IMR-90 (cell line): ENCODE measurements at regions not wholly inside any gene's neighbourhood (a gene's known extent, or its start where the extent isn't known, plus 50 kb on each side); places are given as distances from the start of the nearest gene placed in this dataset.

Experiments
- ATAC-seq: fragments of 200-7000 bp; cut with Tn5 transposase; 2 replicates; pipeline ENCODE4 v1.9.1; 2020; ENCODE audit warnings: low read depth, mild to moderate bottlenecking, moderate library complexity
- BruUV-seq: library from RNA; stranded (reverse); fragments of 400-500 nt; replicated peaks from 2 replicates; lab custom pipeline; 2021; lab: Mats Ljungman, UMichigan
- CTCF ChIA-PET: fragments of 300-600 bp; formaldehyde crosslinking; extraction: SDS; loops from one replicate; lab custom pipeline; 2021; ENCODE audit warnings: antibody characterized with exemption; lab: Yijun Ruan, JAX
- POLR2A ChIA-PET: fragments of 300-600 bp; sonication (Branson Sonifier 250); formaldehyde crosslinking; loops from one replicate; lab custom pipeline; 2022; ENCODE audit warnings: antibody characterized with exemption; ENCODE audit not compliant: unreplicated experiment; lab: Charles Lee
- DNase-seq: peaks from one replicate; pipeline ENCODE4 v3.0.0; 2013
- H2AFZ ChIP-seq: replicated peaks from 2 replicates; pipeline ENCODE3; 2013; ENCODE audit warnings: low read length, mild to moderate bottlenecking; ENCODE audit not compliant: poor library complexity
- H2AK5ac ChIP-seq: 2 replicates; pipeline ENCODE4 v1.6.1; 2013; ENCODE audit warnings: low read depth, low read length, inconsistent platforms
- H2AK9ac ChIP-seq: replicated peaks from 2 replicates; pipeline ENCODE3; 2013; ENCODE audit warnings: mild to moderate bottlenecking, low read depth, low read length, moderate library complexity; ENCODE audit not compliant: poor library complexity
- H2BK120ac ChIP-seq: 2 replicates; pipeline ENCODE4 v1.6.1; 2013; ENCODE audit warnings: low read depth, low read length, inconsistent platforms
- H2BK15ac ChIP-seq: 3 replicates; pipeline ENCODE4 v1.6.1; 2013; ENCODE audit warnings: low read depth, low read length, inconsistent platforms
- H2BK20ac ChIP-seq: 2 replicates; pipeline ENCODE4 v1.6.1; 2013; ENCODE audit warnings: low read depth, mild to moderate bottlenecking, inconsistent platforms, low read length, moderate library complexity
- H2BK5ac ChIP-seq: 2 replicates; pipeline ENCODE4 v1.6.1; 2013; ENCODE audit warnings: mild to moderate bottlenecking, low read depth, low read length, inconsistent platforms; ENCODE audit not compliant: poor library complexity, severe bottlenecking
- H3K14ac ChIP-seq: replicated peaks from 2 replicates; pipeline ENCODE4 v1.6.1; 2013; ENCODE audit warnings: low read depth, low read length, inconsistent platforms
- H3K18ac ChIP-seq: 2 replicates; pipeline ENCODE4 v1.6.1; 2013; ENCODE audit warnings: low read depth, low read length, control low read depth
- H3K23ac ChIP-seq: 2 replicates; pipeline ENCODE4 v1.6.1; 2013; ENCODE audit warnings: low read depth, low read length, inconsistent platforms
- H3K27ac ChIP-seq: 2 replicates; pipeline ENCODE4 v1.5.1; 2013; ENCODE audit warnings: mild to moderate bottlenecking, control low read depth, low read length; ENCODE audit not compliant: insufficient read depth
- H3K27me3 ChIP-seq: 2 replicates; pipeline ENCODE4 v1.6.1; 2013; ENCODE audit warnings: low read length; ENCODE audit not compliant: control insufficient read depth, insufficient read depth
- H3K36me3 ChIP-seq: 2 replicates; pipeline ENCODE4 v1.6.1; 2013; ENCODE audit warnings: low read length, mixed read lengths; ENCODE audit not compliant: control insufficient read depth, insufficient read depth
- H3K4ac ChIP-seq: 2 replicates; pipeline ENCODE4 v1.6.1; 2013; ENCODE audit warnings: low read depth, low read length, inconsistent platforms
- H3K4me1 ChIP-seq: 2 replicates; pipeline ENCODE4 v1.6.1; 2013; ENCODE audit warnings: low read length, mixed read lengths; ENCODE audit not compliant: control insufficient read depth, insufficient read depth
- H3K4me2 ChIP-seq: 2 replicates; pipeline ENCODE4 v1.6.1; 2013; ENCODE audit warnings: low read depth, mild to moderate bottlenecking, control low read depth, low read length, moderate library complexity
- H3K4me3 ChIP-seq: 2 replicates; pipeline ENCODE4 v1.5.1; 2013; ENCODE audit warnings: low read depth, mild to moderate bottlenecking, control low read depth, low read length, moderate library complexity; ENCODE audit not compliant: insufficient read depth
- H3K56ac ChIP-seq: 2 replicates; pipeline ENCODE4 v1.6.1; 2013; ENCODE audit warnings: low read length, inconsistent platforms; ENCODE audit not compliant: insufficient read depth; ENCODE audit errors: extremely low read depth
- H3K79me1 ChIP-seq, 2 experiments: 2 replicates each; pipeline ENCODE4 v1.6.1; 2013; ENCODE audit warnings: low read length in 2 of 2, inconsistent platforms in 1 of 2, low read depth in 1 of 2
- H3K9ac ChIP-seq: 2 replicates; pipeline ENCODE4 v1.6.1; 2013; ENCODE audit warnings: low read depth, low read length, control low read depth
- H3K9me1 ChIP-seq: 2 replicates; pipeline ENCODE4 v1.6.1; 2013; ENCODE audit warnings: low read length, inconsistent platforms; ENCODE audit not compliant: insufficient read depth
- H3K9me3 ChIP-seq: 2 replicates; pipeline ENCODE4 v1.6.1; 2013; ENCODE audit warnings: low read length; ENCODE audit not compliant: control insufficient read depth, insufficient read depth
- H4K20me1 ChIP-seq: 2 replicates; pipeline ENCODE4 v1.6.1; 2013; ENCODE audit warnings: low read length, inconsistent platforms; ENCODE audit not compliant: insufficient read depth
- H4K5ac ChIP-seq: 2 replicates; pipeline ENCODE4 v1.6.1; 2013; ENCODE audit warnings: mild to moderate bottlenecking, low read depth, low read length, control low read depth
- H4K8ac ChIP-seq, 2 experiments: 2 replicates each; pipeline ENCODE4 v1.6.1; 2013; ENCODE audit warnings: low read depth in 2 of 2, low read length in 2 of 2, control low read depth in 1 of 2, inconsistent platforms in 1 of 2
- H4K91ac ChIP-seq: 2 replicates; pipeline ENCODE4 v1.6.1; 2013; ENCODE audit warnings: low read depth, low read length, inconsistent platforms; ENCODE audit not compliant: insufficient read depth
- BHLHE40 ChIP-seq: fragments of 150-350 bp; IDR thresholded peaks from 2 replicates; pipeline ENCODE4 v1.6.1; 2016; ENCODE audit warnings: mild to moderate bottlenecking, low read depth, low read length
- CEBPB ChIP-seq: IDR thresholded peaks from 2 replicates; pipeline ENCODE4 v1.6.1; 2012; ENCODE audit warnings: low read depth, low read length, improper control_type of control experiment
- CHD1 ChIP-seq: IDR thresholded peaks from 2 replicates; pipeline ENCODE4 v1.6.1; 2012; ENCODE audit warnings: low read depth, low read length, improper control_type of control experiment
- CTCF ChIP-seq: conservative IDR thresholded peaks from 2 replicates; pipeline ENCODE4 v1.5.1; 2012; ENCODE audit warnings: mild to moderate bottlenecking, low read depth, low read length, improper control_type of control experiment
- ELK1 ChIP-seq: fragments of 150-350 bp; IDR thresholded peaks from 2 replicates; pipeline ENCODE4 v1.6.1; 2016; ENCODE audit warnings: low read depth, mild to moderate bottlenecking, low read length, moderate library complexity, borderline replicate concordance
- FOS ChIP-seq: fragments of 150-350 bp; IDR thresholded peaks from 2 replicates; pipeline ENCODE4 v1.6.1; 2016; ENCODE audit warnings: low read depth, low read length
- MAFK ChIP-seq: IDR thresholded peaks from 2 replicates; pipeline ENCODE4 v1.6.1; 2012; ENCODE audit warnings: low read depth, low read length, improper control_type of control experiment
- MAZ ChIP-seq: IDR thresholded peaks from 2 replicates; pipeline ENCODE4 v1.6.1; 2012; ENCODE audit warnings: low read depth, mild to moderate bottlenecking, low read length, improper control_type of control experiment, moderate library complexity, borderline replicate concordance
- MXI1 ChIP-seq: IDR thresholded peaks from 2 replicates; pipeline ENCODE4 v1.6.1; 2012; ENCODE audit warnings: low read depth, mild to moderate bottlenecking, low read length, moderate library complexity, borderline replicate concordance
- NFE2L2 ChIP-seq: fragments of 150-350 bp; IDR thresholded peaks from 2 replicates; pipeline ENCODE4 v1.6.1; 2016; ENCODE audit warnings: low read depth, mild to moderate bottlenecking, low read length
- POLR2A ChIP-seq: IDR thresholded peaks from 2 replicates; pipeline ENCODE4 v1.6.1; 2012; ENCODE audit warnings: mild to moderate bottlenecking, low read depth, low read length
- RAD21 ChIP-seq: IDR thresholded peaks from 2 replicates; pipeline ENCODE4 v1.6.1; 2012; ENCODE audit warnings: low read length, improper control_type of control experiment
- RCOR1 ChIP-seq: IDR thresholded peaks from 2 replicates; pipeline ENCODE4 v1.6.1; 2012; ENCODE audit warnings: mild to moderate bottlenecking, low read length, improper control_type of control experiment; ENCODE audit not compliant: insufficient replicate concordance
- RFX5 ChIP-seq: IDR thresholded peaks from 2 replicates; pipeline ENCODE4 v1.8.0; 2012; ENCODE audit warnings: low read depth, mild to moderate bottlenecking, low read length, moderate library complexity
- SMC3 ChIP-seq: fragments of 150-350 bp; IDR thresholded peaks from 2 replicates; pipeline ENCODE4 v1.6.1; 2016; ENCODE audit warnings: low read depth, mild to moderate bottlenecking, antibody characterized with exemption, low read length, moderate library complexity
- WGBS, 2 experiments: methylation state at CpG; one replicate each; pipeline versions ENCODE4 v1.1.5 to v1.1.7; 2013; ENCODE audit warnings: missing lambda C conversion rate in 2 of 2; ENCODE audit not compliant: insufficient read length in 1 of 2; ENCODE audit errors: extremely low coverage in 2 of 2; 5-methylcytosine and 5-hydroxymethylcytosine counted together
- dilution Hi-C: fragments of 300-500 bp; cut with HindIII; formaldehyde crosslinking; loops from one replicate; pipeline ENCODE4 v1.14.3; 2018; ENCODE audit warnings: low sequenced_read_pairs; ENCODE audit not compliant: unreplicated experiment
- in situ Hi-C: fragments of 300-500 bp; cut with MboI; formaldehyde crosslinking; loops from 3 replicates; pipeline ENCODE4 v1.14.3; 2019; ENCODE audit warnings: low sequenced_read_pairs, inconsistent platforms, mixed read lengths
- intact Hi-C: fragments of 100-400 bp; cut with micrococcal nuclease; formaldehyde crosslinking; loops from 2 replicates; pipeline ENCODE4 v1.10.0; 2022
- TF ChIP-seq, protein P1 (sequence below): fragments of 150-350 bp; IDR thresholded peaks from 2 replicates; pipeline ENCODE4 v1.6.1; 2017; ENCODE audit warnings: mild to moderate bottlenecking, antibody characterized with exemption, low read length, low read depth

DNA sequence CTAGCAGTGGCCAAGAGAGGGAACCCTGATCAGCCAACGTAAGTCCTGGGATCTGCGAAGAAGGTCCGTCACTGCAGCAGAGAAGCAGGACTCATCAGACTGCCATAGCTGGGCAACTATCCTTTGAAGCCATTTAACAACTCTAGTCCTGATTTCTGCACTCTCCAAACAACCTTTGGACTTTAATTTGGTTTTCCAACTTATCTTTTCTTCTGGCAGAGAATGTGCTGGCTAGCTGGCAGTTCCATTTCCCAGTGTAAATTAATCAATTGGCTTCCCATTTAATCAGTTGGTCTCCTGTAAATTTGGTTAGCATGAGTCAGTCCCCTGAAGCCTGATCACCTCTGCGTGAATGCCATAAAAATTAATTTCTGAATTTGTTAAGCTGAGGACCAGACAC lies 153.7 kb upstream of the GPR101 start:
- no peak overlapping the region for H3K4me2 ChIP-seq
- no peak overlapping the region for H4K5ac ChIP-seq
- H3K4me3 ChIP-seq: no peak overlapping the region
- no peaks in the 10 kb centered on the region for H3K36me3 ChIP-seq
- H3K14ac ChIP-seq: no peak overlapping the region
- no peak overlapping the region for H2AFZ ChIP-seq
- no peak overlapping the region for H3K23ac ChIP-seq
- H2BK15ac ChIP-seq: no peak overlapping the region
- no peak overlapping the region for H2BK20ac ChIP-seq
- WGBS, 2 experiments: 42% methylated on average over 2 of the region's 4 CpGs; no CpG with 5 or more reads in 1 of the 2 experiments
- H4K8ac ChIP-seq: no peak overlapping the region
- no TSS peak for BruUV-seq
- no peak overlapping the region for H3K56ac ChIP-seq
- ChIA-PET POLR2A (no interaction called here), CTCF (no interaction called here)
- H2BK5ac ChIP-seq: no peak overlapping the region
- H3K79me1 ChIP-seq: no peaks in the 10 kb centered on the region
- no peak overlapping the region for H4K91ac ChIP-seq
- dilution Hi-C loops (no loop called here), intact Hi-C loops (no loop called here), in situ Hi-C loops (no loop called here)
- no peaks in the 10 kb centered on the region; the same call in none of the 2 replicates for H3K27me3 ChIP-seq
- ATAC-seq: no peak
- no peaks in the 10 kb centered on the region for H3K9me3 ChIP-seq
- TF ChIP-seq RCOR1 (no peak), POLR2A (no peak), ELK1 (no peak), CTCF (no peak), FOS (no peak), BHLHE40 (no peak), MXI1 (no peak), MAZ (no peak), MAFK (no peak), CHD1 (no peak), CEBPB (no peak), RAD21 (no peak), NFE2L2 (no peak), RFX5 (no peak), SMC3 (no peak)
- TF ChIP-seq, protein P1, sequence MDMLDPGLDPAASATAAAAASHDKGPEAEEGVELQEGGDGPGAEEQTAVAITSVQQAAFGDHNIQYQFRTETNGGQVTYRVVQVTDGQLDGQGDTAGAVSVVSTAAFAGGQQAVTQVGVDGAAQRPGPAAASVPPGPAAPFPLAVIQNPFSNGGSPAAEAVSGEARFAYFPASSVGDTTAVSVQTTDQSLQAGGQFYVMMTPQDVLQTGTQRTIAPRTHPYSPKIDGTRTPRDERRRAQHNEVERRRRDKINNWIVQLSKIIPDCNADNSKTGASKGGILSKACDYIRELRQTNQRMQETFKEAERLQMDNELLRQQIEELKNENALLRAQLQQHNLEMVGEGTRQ: no peak
- H2AK5ac ChIP-seq: no peak overlapping the region
- H3K9me1 ChIP-seq: no peaks in the 10 kb centered on the region
- no peak overlapping the region for H3K27ac ChIP-seq
- H2BK120ac ChIP-seq: no peak overlapping the region
- H3K18ac ChIP-seq: no peak overlapping the region
- no peak overlapping the region for H3K9ac ChIP-seq
- no peak for DNase-seq
- H3K4me1 ChIP-seq: no peaks in the 10 kb centered on the region
- H3K4ac ChIP-seq: no peak overlapping the region
- H2AK9ac ChIP-seq: no peak overlapping the region
- H4K20me1 ChIP-seq: no peaks in the 10 kb centered on the region
